IMR-90 (cell line): ENCODE measurements at regions not wholly inside any gene's neighbourhood (a gene's known extent, or its start where the extent isn't known, plus 50 kb on each side); places are given as distances from the start of the nearest gene placed in this dataset.

Experiments
- CTCF ChIP-seq: conservative IDR thresholded peaks from 2 replicates; pipeline ENCODE4 v1.5.1; 2012; ENCODE audit warnings: mild to moderate bottlenecking, low read depth, low read length, improper control_type of control experiment
- FOS ChIP-seq: fragments of 150-350 bp; IDR thresholded peaks from 2 replicates; pipeline ENCODE4 v1.6.1; 2016; ENCODE audit warnings: low read depth, low read length
- POLR2A ChIP-seq: IDR thresholded peaks from 2 replicates; pipeline ENCODE4 v1.6.1; 2012; ENCODE audit warnings: mild to moderate bottlenecking, low read depth, low read length
- RFX5 ChIP-seq: IDR thresholded peaks from 2 replicates; pipeline ENCODE4 v1.8.0; 2012; ENCODE audit warnings: low read depth, mild to moderate bottlenecking, low read length, moderate library complexity

GRCh38 chr6:37095997-37096396 lies 74.0 kb upstream of the PIM1 start:
- no peak for TF ChIP-seq CTCF
- TF ChIP-seq POLR2A = no peak
- no peak for TF ChIP-seq FOS
- no peak for TF ChIP-seq RFX5
